ENCODE measurements at regions not wholly inside any gene's neighbourhood (a gene's known extent, or its start where the extent isn't known, plus 50 kb on each side); places are given as distances from the start of the nearest gene placed in this dataset.

DNA sequence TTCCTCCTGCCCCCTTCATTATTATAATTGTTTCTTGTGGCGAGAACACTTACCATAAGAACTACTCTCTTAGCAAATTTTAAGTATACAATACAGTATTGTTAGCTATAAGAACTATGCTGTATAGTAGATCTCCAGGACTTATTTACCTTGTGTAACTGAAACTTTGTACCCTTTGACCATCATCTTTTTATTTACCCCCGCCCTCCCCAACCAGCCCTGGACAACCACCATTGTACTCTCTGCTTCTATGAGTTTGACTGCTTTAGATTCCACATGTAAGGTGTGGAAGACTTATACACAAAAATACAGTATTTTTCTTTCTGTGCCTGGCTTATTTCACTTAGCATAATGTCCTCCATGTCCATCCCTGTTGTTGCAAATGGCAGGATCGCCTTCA lies 161.1 kb downstream of the PHF8 start:
- TF ChIP-seq, protein P1, sequence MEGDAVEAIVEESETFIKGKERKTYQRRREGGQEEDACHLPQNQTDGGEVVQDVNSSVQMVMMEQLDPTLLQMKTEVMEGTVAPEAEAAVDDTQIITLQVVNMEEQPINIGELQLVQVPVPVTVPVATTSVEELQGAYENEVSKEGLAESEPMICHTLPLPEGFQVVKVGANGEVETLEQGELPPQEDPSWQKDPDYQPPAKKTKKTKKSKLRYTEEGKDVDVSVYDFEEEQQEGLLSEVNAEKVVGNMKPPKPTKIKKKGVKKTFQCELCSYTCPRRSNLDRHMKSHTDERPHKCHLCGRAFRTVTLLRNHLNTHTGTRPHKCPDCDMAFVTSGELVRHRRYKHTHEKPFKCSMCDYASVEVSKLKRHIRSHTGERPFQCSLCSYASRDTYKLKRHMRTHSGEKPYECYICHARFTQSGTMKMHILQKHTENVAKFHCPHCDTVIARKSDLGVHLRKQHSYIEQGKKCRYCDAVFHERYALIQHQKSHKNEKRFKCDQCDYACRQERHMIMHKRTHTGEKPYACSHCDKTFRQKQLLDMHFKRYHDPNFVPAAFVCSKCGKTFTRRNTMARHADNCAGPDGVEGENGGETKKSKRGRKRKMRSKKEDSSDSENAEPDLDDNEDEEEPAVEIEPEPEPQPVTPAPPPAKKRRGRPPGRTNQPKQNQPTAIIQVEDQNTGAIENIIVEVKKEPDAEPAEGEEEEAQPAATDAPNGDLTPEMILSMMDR (IDR thresholded peaks at IDR 0.05) = no peak
- TF ChIP-seq EZH2phosphoT487 (IDR thresholded peaks at IDR 0.05) (no peak), EZH2 (IDR thresholded peaks at IDR 0.05) (no peak)

All from neural progenitor cell (in vitro differentiated cells).